Ascending aorta (tissue), 2 donors: ENCODE measurements at regions not wholly inside any gene's neighbourhood (a gene's known extent, or its start where the extent isn't known, plus 50 kb on each side); places are given as distances from the start of the nearest gene placed in this dataset.

ENCODE experiments used
- DNase-seq, 2 donors: peaks; one replicate each; pipeline ENCODE4 v3.0.0-alpha.2; 2019; ENCODE audit warnings: low spot score in 2 of 2
- H3K27ac ChIP-seq, 2 donors: fragments of 200-600 bp; sonication (generic); one replicate each; pipeline ENCODE4 v1.5.1; 2016 to 2017; ENCODE audit warnings: mild to moderate bottlenecking in 1 of 2
- H3K27me3 ChIP-seq: fragments of 200-600 bp; sonication (generic); one replicate; pipeline ENCODE4 v1.5.1; 2017
- H3K36me3 ChIP-seq, 2 donors: fragments of 200-600 bp; sonication (generic); one replicate each; pipeline ENCODE4 v1.5.1; 2016
- H3K4me1 ChIP-seq, 2 donors: fragments of 200-600 bp; sonication (generic); one replicate each; pipeline ENCODE4 v1.5.1; 2016 to 2017; ENCODE audit warnings: mild to moderate bottlenecking in 1 of 2
- H3K4me3 ChIP-seq, 2 donors: fragments of 200-600 bp; sonication (generic); one replicate each; pipeline ENCODE4 v1.5.1; 2016 to 2017; ENCODE audit warnings: mild to moderate bottlenecking in 1 of 2
- H3K9me3 ChIP-seq, 2 donors: fragments of 200-600 bp; sonication (generic); one replicate each; pipeline ENCODE4 v1.5.1; 2016
- intact Hi-C: fragments of 100-400 bp; cut with DNase I; formaldehyde crosslinking; loops from one replicate; pipeline ENCODE4 v1.15.1; 2023
- TF ChIP-seq, protein P1 (sequence below), 3 experiments: fragments of 200-600 bp in 2 of 3; fragments of 450-650 bp in 1 of 3; sonication (generic) in 2 of 3; IDR thresholded peaks; one replicate each; pipeline ENCODE4 v1.5.1; 2016 to 2019; ENCODE audit warnings: antibody characterized with exemption in 3 of 3, mild to moderate bottlenecking in 1 of 3, moderate library complexity in 1 of 3

DNA sequence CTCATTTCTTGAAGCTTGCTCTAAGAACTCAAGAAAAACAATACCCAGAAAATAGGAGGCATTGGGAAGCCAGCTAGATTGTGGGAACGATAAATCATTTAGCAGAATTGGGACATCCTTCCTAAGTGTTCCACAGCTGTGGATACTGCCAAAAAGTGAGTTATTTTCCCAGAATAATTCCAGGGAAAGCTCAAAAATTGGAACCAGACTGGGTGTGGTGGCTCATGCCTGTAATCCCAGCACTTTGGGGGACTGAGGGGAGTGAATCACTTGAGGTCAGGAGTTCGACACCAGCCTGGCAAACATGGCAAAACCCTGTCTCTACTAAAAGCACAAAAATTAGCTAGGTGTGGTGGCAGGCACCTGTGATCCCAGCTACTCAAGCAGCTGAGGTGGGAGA lies 68.2 kb upstream of the GK2 start:
- DNase-seq: peak in 1 of 2 donors; percentile 63
- intact Hi-C loops: no loop called here
- no peaks in the 10 kb centered on the region for H3K27me3 ChIP-seq
- no peaks in the 10 kb centered on the region for H3K9me3 ChIP-seq
- no peaks in the 10 kb centered on the region for H3K36me3 ChIP-seq
- no peak overlapping the region for H3K4me3 ChIP-seq
- no peaks in the 10 kb centered on the region for H3K4me1 ChIP-seq
- TF ChIP-seq, protein P1, sequence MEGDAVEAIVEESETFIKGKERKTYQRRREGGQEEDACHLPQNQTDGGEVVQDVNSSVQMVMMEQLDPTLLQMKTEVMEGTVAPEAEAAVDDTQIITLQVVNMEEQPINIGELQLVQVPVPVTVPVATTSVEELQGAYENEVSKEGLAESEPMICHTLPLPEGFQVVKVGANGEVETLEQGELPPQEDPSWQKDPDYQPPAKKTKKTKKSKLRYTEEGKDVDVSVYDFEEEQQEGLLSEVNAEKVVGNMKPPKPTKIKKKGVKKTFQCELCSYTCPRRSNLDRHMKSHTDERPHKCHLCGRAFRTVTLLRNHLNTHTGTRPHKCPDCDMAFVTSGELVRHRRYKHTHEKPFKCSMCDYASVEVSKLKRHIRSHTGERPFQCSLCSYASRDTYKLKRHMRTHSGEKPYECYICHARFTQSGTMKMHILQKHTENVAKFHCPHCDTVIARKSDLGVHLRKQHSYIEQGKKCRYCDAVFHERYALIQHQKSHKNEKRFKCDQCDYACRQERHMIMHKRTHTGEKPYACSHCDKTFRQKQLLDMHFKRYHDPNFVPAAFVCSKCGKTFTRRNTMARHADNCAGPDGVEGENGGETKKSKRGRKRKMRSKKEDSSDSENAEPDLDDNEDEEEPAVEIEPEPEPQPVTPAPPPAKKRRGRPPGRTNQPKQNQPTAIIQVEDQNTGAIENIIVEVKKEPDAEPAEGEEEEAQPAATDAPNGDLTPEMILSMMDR (IDR thresholded peaks at IDR 0.05): no peak
- no peak overlapping the region for H3K27ac ChIP-seq

DNA sequence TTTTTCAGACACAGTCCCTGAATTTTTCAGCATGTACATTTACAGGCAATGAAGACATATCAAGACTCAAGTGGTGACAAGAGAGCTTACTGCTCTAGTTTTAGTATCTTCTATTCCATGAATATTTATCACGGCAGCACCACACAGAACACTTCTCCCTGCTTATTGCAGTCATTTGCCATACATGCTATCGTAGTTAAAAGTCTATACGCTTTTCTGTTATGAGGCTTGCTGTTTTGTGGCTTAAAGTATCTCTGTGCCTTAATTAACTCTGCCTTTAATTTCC lies 65.4 kb upstream of the GK2 start:
- intact Hi-C loops: no loop called here
- H3K36me3 ChIP-seq: no peaks in the 10 kb centered on the region
- H3K27me3 ChIP-seq: no peaks in the 10 kb centered on the region
- H3K27ac ChIP-seq: no peak overlapping the region
- no peak for DNase-seq
- TF ChIP-seq, protein P1 (IDR thresholded peaks at IDR 0.05): no peak
- no peaks in the 10 kb centered on the region for H3K4me1 ChIP-seq
- H3K9me3 ChIP-seq: no peaks in the 10 kb centered on the region
- H3K4me3 ChIP-seq: no peak overlapping the region

DNA sequence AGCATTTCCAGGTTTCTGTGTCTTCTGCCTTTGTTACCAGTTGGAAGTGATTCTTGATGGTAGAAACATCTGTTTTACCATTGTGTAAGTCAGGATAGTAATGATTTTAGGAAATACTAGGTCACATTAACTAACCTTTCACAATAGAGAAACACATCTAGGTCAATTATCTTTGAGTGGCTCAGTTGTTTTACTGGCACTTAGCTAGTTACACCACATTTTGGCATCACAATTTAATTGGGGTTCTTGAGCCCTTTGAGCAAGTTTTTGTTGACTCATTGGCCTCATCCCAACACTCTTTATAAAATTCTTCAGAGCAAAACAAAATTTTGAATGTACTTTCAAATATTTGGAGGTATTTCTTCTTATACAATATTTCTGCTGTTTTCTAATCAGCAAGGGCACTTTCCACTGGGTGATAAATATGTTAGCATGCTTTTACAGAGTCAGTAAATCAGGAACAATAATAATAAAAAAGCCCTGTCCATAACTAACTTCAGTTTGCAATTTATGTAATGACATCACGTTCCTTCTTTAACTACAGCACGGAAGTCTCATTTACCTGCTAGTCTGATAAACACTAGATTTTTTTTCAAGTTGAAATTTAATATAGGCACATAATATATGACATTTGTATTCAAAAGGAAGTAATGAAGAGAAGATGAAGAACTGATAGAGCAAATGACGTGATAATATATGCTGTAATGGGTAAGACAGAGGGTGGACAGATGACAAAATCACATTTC lies 64.8 kb upstream of the GK2 start:
- Histone ChIP-seq H3K36me3 (no peaks in the 10 kb centered on the region), H3K4me1 (no peaks in the 10 kb centered on the region), H3K27me3 (no peaks in the 10 kb centered on the region), H3K4me3 (no peak overlapping the region), H3K27ac (no peak overlapping the region), H3K9me3 (no peaks in the 10 kb centered on the region)
- TF ChIP-seq, protein P1 (IDR thresholded peaks at IDR 0.05): no peak
- no peak for DNase-seq
- intact Hi-C loops: no loop called here

DNA sequence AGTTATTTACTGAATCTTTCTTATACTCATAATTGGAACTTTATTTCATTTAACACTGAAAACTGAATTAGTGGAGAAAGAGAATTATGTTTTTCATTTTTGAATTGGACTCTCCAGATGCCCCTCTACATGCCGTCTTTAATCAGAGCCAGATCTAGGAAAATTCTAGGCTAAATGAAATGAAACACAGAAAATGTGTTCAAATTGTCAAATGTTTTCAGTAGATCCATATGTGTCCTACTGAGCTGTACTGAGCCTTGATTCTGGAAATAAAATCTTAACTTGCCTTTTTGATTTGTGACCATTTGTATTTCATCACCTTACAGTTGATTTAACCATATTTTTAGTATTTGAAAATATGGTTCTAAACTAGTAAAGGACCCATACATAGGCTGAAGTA lies 64.0 kb upstream of the GK2 start:
- Histone ChIP-seq H3K27me3 (no peaks in the 10 kb centered on the region), H3K27ac (no peak overlapping the region), H3K4me3 (no peak overlapping the region), H3K9me3 (no peaks in the 10 kb centered on the region), H3K4me1 (no peaks in the 10 kb centered on the region), H3K36me3 (no peaks in the 10 kb centered on the region)
- no peak for DNase-seq
- intact Hi-C loops: no loop called here
- TF ChIP-seq, protein P1 (IDR thresholded peaks at IDR 0.05): no peak

DNA sequence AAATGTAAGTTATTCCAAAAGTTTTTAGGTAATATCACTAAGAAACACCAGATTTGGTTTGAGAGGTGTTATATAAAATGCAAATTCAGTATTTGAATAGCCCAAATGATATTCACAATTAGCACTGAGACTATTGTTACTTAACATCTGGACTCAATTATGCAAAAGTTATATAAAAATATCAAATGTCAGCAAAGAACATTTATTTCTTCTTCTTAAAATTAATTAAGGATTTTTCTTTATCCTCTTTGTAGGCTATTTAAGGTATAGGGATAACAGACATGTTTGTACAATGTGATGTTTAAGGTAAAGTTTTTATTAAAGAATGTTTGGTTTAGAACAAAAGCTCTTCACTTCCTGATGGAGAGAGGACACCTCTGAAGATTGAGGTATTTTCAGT lies 63.3 kb upstream of the GK2 start:
- no peaks in the 10 kb centered on the region for H3K36me3 ChIP-seq
- intact Hi-C loops: no loop called here
- H3K4me1 ChIP-seq: no peaks in the 10 kb centered on the region
- no peak for DNase-seq
- TF ChIP-seq, protein P1 (IDR thresholded peaks at IDR 0.05): no peak
- no peak overlapping the region for H3K4me3 ChIP-seq
- H3K27me3 ChIP-seq: no peaks in the 10 kb centered on the region
- H3K9me3 ChIP-seq: no peaks in the 10 kb centered on the region
- H3K27ac ChIP-seq: no peak overlapping the region
